ENCODE measurements at regions not wholly inside any gene's neighbourhood (a gene's known extent, or its start where the extent isn't known, plus 50 kb on each side); places are given as distances from the start of the nearest gene placed in this dataset.

GRCh38 chr6:129778793-129779192, 68.8 kb upstream of the ARHGAP18 start:
- ATAC-seq: no peak
- Mint-ChIP-seq H3K4me1 (peaks cover 6% of the 10 kb centered on the region), H3K4me3 (no peak overlapping the region), H3K36me3 (no peaks in the 10 kb centered on the region), H3K27ac (no peak overlapping the region), H3K9me3 (peaks cover 16% of the 10 kb centered on the region), H3K27me3 (peaks cover 10% of the 10 kb centered on the region)

DNA sequence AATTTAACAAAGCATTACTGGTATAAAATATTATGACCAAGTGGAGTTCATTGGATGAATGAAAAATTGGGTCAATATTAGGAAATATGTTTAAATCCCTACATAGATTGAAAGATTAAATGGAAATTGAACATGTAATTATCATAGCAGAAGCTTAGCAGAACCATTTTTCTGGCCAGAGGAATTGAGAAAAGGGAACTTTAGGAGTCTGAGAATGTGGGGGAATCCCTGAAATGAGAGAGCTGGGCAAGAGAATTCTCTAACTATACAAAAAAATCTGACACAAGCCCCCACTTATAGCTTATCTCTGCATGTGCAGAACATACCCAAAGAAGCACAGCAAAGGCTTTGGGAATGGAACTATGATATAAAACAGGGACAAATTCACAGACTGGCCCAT, 67.4 kb upstream of the ARHGAP18 start:
- no peak for ATAC-seq
- H3K4me1 Mint-ChIP-seq: peaks cover 6% of the 10 kb centered on the region
- no peaks in the 10 kb centered on the region for H3K36me3 Mint-ChIP-seq

DNA sequence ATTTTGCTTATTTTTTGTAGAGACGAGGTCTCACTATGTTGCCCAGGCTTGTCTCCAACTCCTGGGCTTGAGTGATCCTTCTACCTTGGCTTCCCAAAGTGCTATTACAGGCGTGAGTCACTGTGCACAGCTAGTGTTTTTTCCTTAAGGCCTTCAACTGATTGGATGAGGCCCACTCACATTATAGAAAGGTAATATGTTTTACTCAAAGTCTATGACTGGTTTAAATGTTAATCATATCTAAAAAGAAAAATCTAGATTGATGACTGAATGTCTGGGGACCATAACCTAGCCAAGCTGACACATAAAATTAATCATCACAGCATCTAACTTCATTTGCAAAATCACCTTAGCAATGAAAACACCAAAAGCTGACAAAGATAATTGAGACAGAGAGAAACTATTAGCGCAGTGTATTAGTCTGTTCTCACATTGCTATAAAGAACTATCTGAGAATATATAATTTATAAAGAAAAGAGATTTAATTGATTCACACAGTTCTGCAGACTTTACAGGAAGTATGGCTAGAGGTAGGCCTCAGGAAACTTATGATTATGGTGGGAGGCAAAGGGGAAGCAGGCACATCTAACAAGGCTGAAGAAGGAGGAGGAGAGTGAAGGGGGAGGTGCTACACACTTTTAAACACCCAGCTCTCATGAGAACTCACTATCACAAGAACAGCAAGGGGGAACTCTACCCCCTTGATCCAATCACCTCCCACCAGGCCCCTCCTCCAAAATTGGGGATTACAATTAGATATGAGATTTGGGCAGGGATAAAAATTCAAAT, 66.8 kb upstream of the ARHGAP18 start:
- H3K27ac Mint-ChIP-seq: no peak overlapping the region

More for the DNA sequence above, 67.4 kb upstream of the ARHGAP18 start:
- Mint-ChIP-seq H3K27ac (no peak overlapping the region), H3K27me3 (peaks cover 4% of the 10 kb centered on the region), H3K4me3 (no peak overlapping the region), H3K9me3 (peaks cover 14% of the 10 kb centered on the region)

GRCh38 chr6:129774697-129775447, 64.9 kb upstream of the ARHGAP18 start:
- Mint-ChIP-seq H3K4me1 (peaks cover 6% of the 10 kb centered on the region), H3K4me3 (no peak overlapping the region), H3K27ac (no peak overlapping the region), H3K27me3 (peaks cover 16% of the 10 kb centered on the region), H3K9me3 (peaks cover 17% of the 10 kb centered on the region), H3K36me3 (no peaks in the 10 kb centered on the region)
- no peak for ATAC-seq

More for the DNA sequence above, 66.8 kb upstream of the ARHGAP18 start:
- Mint-ChIP-seq H3K36me3 (no peaks in the 10 kb centered on the region), H3K4me1 (peaks cover 6% of the 10 kb centered on the region), H3K4me3 (no peak overlapping the region), H3K27me3 (peaks cover 7% of the 10 kb centered on the region), H3K9me3 (peaks cover 17% of the 10 kb centered on the region)
- ATAC-seq: no peak

GRCh38 chr6:129773304-129773703, 63.3 kb upstream of the ARHGAP18 start:
- H3K36me3 Mint-ChIP-seq: no peaks in the 10 kb centered on the region
- H3K27me3 Mint-ChIP-seq: peaks cover 16% of the 10 kb centered on the region
- peaks cover 8% of the 10 kb centered on the region for H3K9me3 Mint-ChIP-seq
- peaks cover 6% of the 10 kb centered on the region for H3K4me1 Mint-ChIP-seq
- H3K27ac Mint-ChIP-seq: no peak overlapping the region
- no peak overlapping the region for H3K4me3 Mint-ChIP-seq
- no peak for ATAC-seq

DNA sequence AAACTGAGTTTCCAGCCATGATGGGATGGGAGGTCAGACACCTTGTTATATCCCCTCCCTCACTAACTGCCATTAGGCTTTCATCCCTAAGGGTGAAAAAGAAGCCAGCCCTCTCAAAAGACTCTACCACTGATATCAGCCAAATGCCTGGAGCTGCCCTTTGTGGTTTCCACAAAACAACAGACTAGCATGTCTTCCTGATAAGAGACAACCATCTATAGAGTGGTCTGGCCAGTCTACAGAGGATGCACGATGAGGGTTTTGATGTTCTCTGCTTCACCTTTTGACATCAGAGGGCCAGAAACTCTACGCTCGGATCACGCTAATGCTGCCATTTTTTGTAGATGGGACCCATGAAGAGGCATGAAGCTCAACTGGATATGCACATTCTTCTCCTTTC, 61.7 kb upstream of the ARHGAP18 start:
- Mint-ChIP-seq H3K27ac (no peak overlapping the region), H3K4me1 (peaks cover 15% of the 10 kb centered on the region), H3K36me3 (no peaks in the 10 kb centered on the region), H3K9me3 (peaks cover 3% of the 10 kb centered on the region), H3K27me3 (peaks cover 26% of the 10 kb centered on the region), H3K4me3 (no peak overlapping the region)
- ATAC-seq: no peak

GRCh38 chr6:129767776-129768485, 58.0 kb upstream of the ARHGAP18 start:
- peaks cover 3% of the 10 kb centered on the region for H3K9me3 Mint-ChIP-seq
- no peak for ATAC-seq
- H3K27ac Mint-ChIP-seq: no peak overlapping the region
- H3K27me3 Mint-ChIP-seq: peaks cover 43% of the 10 kb centered on the region
- H3K4me3 Mint-ChIP-seq: peak overlapping the region; percentile 87
- no peaks in the 10 kb centered on the region for H3K36me3 Mint-ChIP-seq
- H3K4me1 Mint-ChIP-seq: peaks cover 10% of the 10 kb centered on the region

DNA sequence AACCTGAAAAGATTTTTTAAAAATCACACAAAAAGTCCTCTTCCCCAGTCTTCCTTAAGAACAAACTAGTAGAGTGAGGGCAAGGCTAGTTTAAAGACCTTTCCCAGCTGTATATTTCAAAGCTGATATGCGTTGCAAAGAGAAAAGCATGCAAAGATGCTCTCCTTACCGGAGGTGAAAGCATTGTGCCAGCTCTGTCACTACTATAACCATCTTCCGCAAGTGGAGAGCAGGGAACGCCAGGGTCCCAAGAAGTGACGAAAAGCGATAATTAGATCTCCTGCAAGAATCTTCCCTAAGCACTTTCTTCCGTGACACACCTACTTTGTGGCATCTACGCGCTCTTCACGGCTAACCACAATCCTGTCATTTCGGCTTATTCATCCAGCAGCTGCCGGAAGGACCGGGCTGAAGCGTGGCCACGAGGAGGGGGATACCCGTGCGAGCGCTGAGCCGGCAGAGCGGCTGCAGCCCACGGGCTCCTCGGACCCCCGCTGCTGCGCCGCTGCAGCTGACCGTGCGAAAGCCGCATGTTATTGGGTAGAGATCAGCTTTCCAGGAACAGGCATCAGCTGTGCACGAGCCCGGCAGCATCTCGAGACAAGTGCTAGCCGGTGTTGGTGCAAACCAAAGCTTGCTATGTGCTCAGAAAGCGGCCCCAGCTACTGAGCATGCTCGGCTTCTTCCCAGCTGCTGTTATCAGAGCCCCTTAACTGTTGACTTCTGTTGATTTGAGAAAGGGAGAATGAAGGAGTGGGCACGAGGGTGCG, 57.2 kb upstream of the ARHGAP18 start:
- peaks cover 41% of the 10 kb centered on the region for H3K27me3 Mint-ChIP-seq
- H3K4me3 Mint-ChIP-seq: peak overlapping the region; percentile 87
- peak; percentile 75 for ATAC-seq
- peak overlapping the region; percentile 50 for H3K27ac Mint-ChIP-seq
- no peaks in the 10 kb centered on the region for H3K36me3 Mint-ChIP-seq
- H3K9me3 Mint-ChIP-seq: peaks cover 2% of the 10 kb centered on the region
- peaks cover 10% of the 10 kb centered on the region for H3K4me1 Mint-ChIP-seq

DNA sequence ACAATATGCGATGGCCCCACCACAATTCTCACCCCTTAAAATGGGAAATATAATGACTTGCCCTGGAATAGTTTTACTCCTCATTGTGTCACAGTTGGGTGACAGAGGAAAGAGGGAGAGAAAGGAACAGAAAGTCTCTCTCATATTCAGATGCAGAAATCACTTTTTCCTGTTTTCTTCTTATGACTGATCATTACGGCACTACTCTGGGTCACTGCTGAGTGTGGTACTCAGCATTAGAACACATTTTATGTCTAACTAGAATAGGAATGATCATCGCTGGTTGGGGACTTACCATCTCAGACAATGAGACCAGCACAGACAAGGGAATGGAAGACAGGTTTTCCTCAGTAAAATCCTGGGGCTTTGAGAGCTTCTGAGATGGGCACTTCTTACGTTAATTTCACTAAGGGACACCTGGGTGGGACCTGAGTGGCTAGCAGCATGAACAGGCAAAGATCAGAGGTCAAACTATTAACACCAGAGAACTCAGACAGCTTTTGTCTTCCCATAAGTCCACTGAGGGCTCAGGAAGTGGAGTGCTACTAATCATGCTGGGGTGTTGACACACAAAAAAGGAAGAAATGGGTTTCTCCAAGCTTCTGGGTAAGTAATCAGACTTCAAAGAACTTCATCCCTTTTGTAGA, 54.9 kb upstream of the ARHGAP18 start:
- ATAC-seq: no peak
- Mint-ChIP-seq H3K4me3 (no peak overlapping the region), H3K27ac (no peak overlapping the region), H3K4me1 (peaks cover 10% of the 10 kb centered on the region), H3K36me3 (no peaks in the 10 kb centered on the region), H3K9me3 (no peaks in the 10 kb centered on the region), H3K27me3 (peaks cover 42% of the 10 kb centered on the region)

DNA sequence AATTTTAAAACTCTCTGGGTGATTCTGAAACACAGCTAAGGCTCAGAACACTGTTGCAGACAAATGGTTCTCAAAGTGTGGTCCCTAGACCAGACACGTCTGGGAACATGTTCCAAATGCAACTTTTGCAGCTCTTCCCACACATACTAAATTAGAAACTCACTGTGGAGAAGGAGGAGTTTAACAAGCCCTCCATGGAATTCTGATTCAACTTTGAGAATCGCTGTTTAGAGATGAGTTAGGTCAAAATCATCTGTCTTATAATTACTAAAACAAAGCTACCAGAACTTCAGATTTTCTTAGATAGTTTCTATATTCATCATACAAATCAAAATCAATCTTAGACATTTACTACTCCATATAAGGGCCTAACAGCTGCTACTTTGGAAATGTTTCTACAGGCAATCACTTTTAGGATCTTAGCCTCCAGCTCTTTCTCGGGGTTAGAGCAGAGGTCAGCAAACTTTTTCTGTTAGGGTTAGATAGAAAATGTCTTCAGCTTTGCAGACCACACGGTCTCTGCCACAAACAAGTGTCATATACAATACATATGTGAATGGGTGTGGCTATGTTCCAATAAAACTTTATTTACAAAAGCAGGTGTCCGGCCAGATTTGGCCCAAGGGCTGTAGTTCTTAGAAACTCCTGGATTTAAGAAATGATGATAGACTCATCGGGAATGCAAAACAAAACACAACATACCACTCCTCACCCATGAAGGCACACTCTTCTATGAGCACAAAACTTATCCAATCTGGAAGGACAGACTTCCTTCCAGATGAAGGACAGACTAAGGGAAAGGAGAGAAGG, 50.0 kb upstream of the ARHGAP18 start:
- Mint-ChIP-seq H3K4me1 (no peaks in the 10 kb centered on the region), H3K9me3 (no peaks in the 10 kb centered on the region), H3K4me3 (no peak overlapping the region), H3K27me3 (peaks cover 27% of the 10 kb centered on the region), H3K36me3 (no peaks in the 10 kb centered on the region), H3K27ac (no peak overlapping the region)
- no peak for ATAC-seq

Measured in stimulated activated memory B cell treated with anti-CD40 and anti-IgM and Interleukin-4, amounts not matched to agents 10 μg/mL and 1 μg/mL and 100 μg/mL, for 72 hours (primary cell).